HL-60 (cell line): ENCODE measurements at regions not wholly inside any gene's neighbourhood (a gene's known extent, or its start where the extent isn't known, plus 50 kb on each side); places are given as distances from the start of the nearest gene placed in this dataset.

Experiments
- POLR2AphosphoS5 ChIP-seq: IDR thresholded peaks from 2 replicates; pipeline ENCODE4 v1.6.1; 2012; ENCODE audit warnings: low read depth
- TF ChIP-seq, protein P1 (sequence below): IDR thresholded peaks from one replicate; pipeline ENCODE4 v1.5.1; 2011; ENCODE audit warnings: low read length, control low read depth, inconsistent platforms; ENCODE audit not compliant: insufficient read depth

- TF ChIP-seq, protein P1, sequence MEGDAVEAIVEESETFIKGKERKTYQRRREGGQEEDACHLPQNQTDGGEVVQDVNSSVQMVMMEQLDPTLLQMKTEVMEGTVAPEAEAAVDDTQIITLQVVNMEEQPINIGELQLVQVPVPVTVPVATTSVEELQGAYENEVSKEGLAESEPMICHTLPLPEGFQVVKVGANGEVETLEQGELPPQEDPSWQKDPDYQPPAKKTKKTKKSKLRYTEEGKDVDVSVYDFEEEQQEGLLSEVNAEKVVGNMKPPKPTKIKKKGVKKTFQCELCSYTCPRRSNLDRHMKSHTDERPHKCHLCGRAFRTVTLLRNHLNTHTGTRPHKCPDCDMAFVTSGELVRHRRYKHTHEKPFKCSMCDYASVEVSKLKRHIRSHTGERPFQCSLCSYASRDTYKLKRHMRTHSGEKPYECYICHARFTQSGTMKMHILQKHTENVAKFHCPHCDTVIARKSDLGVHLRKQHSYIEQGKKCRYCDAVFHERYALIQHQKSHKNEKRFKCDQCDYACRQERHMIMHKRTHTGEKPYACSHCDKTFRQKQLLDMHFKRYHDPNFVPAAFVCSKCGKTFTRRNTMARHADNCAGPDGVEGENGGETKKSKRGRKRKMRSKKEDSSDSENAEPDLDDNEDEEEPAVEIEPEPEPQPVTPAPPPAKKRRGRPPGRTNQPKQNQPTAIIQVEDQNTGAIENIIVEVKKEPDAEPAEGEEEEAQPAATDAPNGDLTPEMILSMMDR, result no peak
- TF ChIP-seq POLR2AphosphoS5, result no peak
These were observed 85.1 kb downstream of the LBH start for GRCh38 chr2:30316408-30316807.
